NT2/D1 (cell line): ENCODE measurements at regions not wholly inside any gene's neighbourhood (a gene's known extent, or its start where the extent isn't known, plus 50 kb on each side); places are given as distances from the start of the nearest gene placed in this dataset.

Experiments
- SUZ12 ChIP-seq: IDR thresholded peaks from 2 replicates; pipeline ENCODE4 v1.6.1; 2011; ENCODE audit not compliant: insufficient read length, insufficient read depth; ENCODE audit errors: extremely low read depth
- YY1 ChIP-seq: IDR thresholded peaks from 2 replicates; pipeline ENCODE4 v1.6.1; 2011; ENCODE audit not compliant: insufficient read length, insufficient read depth
- ZNF274 ChIP-seq: IDR thresholded peaks from 2 replicates; pipeline ENCODE4 v1.6.1; 2011; ENCODE audit warnings: mild to moderate bottlenecking, low read depth, low read length

DNA sequence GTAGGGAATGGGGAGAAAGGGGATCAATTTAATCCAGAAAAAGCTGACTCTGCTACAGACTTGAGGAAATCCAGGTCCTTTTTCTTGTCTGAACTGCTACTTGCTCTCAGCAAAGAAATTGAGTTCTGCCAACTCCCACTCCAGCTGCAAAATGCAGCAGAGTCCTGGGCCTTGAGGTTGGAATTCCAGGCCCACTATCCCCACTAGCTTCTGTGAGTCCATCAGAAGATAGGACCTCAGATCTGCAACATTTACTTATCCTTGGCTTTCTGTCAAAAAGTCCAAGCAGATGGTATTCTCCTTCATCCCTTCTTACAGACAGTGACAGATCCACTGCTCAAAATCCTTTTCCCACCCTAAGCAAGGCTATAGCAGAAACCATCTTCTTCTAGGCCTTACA lies 219.2 kb downstream of the ARHGAP12 start:
- TF ChIP-seq SUZ12 (no peak), ZNF274 (no peak), YY1 (no peak)
